Tibial artery (tissue), 4 donors: ENCODE measurements at regions not wholly inside any gene's neighbourhood (a gene's known extent, or its start where the extent isn't known, plus 50 kb on each side); places are given as distances from the start of the nearest gene placed in this dataset.

ENCODE experiments used
- DNase-seq, 2 donors: peaks; one replicate each; pipeline ENCODE4 v3.0.0-alpha.2; 2019
- H3K27ac ChIP-seq, 2 donors: fragments of 200-600 bp; sonication (generic) in 1 of 2; 1 replicate in 1 of 2; 2 replicates in 1 of 2; pipeline ENCODE4 v1.5.1; 2018 to 2019; ENCODE audit warnings: mild to moderate bottlenecking in 1 of 2
- H3K27me3 ChIP-seq, 2 donors: fragments of 200-600 bp; sonication (generic) in 1 of 2; one replicate each; pipeline versions ENCODE4 v1.5.1 to v1.6.0; 2016 to 2019
- H3K36me3 ChIP-seq, 3 donors: fragments of 200-600 bp; sonication (generic) in 2 of 3; one replicate each; pipeline ENCODE4 v1.5.1; 2016 to 2019; ENCODE audit warnings: mild to moderate bottlenecking in 2 of 3
- H3K4me1 ChIP-seq, 4 donors: fragments of 200-600 bp; sonication (generic) in 2 of 4; 1 replicate in 3 of 4; 2 replicates in 1 of 4; pipeline ENCODE4 v1.5.1; 2016 to 2019
- H3K4me3 ChIP-seq, 2 donors: fragments of 200-600 bp; sonication (generic) in 1 of 2; 1 replicate in 1 of 2; 2 replicates in 1 of 2; pipeline ENCODE4 v1.5.1; 2018 to 2019; ENCODE audit warnings: mild to moderate bottlenecking in 2 of 2
- H3K9me3 ChIP-seq, 3 donors: fragments of 200-600 bp; sonication (generic) in 1 of 3; one replicate each; pipeline ENCODE4 v1.5.1; 2016 to 2019
- intact Hi-C: fragments of 100-400 bp; cut with DNase I; formaldehyde crosslinking; loops from one replicate; pipeline ENCODE4 v1.15.0; 2023; ENCODE audit warnings: low total_unique reads
- TF ChIP-seq, protein P1 (sequence below), 2 experiments: fragments of 200-600 bp in 1 of 2; fragments of 450-650 bp in 1 of 2; IDR thresholded peaks; one replicate each; pipeline ENCODE4 v1.5.1; 2017 to 2019; ENCODE audit warnings: antibody characterized with exemption in 2 of 2, mild to moderate bottlenecking in 1 of 2, moderate library complexity in 1 of 2

- no peaks in the 10 kb centered on the region for H3K27me3 ChIP-seq
- H3K9me3 ChIP-seq: no peaks in the 10 kb centered on the region
- intact Hi-C loops: no loop called here
- no peaks in the 10 kb centered on the region for H3K36me3 ChIP-seq
- no peak overlapping the region for H3K27ac ChIP-seq
- no peak for DNase-seq
- H3K4me1 ChIP-seq: no peaks in the 10 kb centered on the region
- no peak overlapping the region for H3K4me3 ChIP-seq
- TF ChIP-seq, protein P1, sequence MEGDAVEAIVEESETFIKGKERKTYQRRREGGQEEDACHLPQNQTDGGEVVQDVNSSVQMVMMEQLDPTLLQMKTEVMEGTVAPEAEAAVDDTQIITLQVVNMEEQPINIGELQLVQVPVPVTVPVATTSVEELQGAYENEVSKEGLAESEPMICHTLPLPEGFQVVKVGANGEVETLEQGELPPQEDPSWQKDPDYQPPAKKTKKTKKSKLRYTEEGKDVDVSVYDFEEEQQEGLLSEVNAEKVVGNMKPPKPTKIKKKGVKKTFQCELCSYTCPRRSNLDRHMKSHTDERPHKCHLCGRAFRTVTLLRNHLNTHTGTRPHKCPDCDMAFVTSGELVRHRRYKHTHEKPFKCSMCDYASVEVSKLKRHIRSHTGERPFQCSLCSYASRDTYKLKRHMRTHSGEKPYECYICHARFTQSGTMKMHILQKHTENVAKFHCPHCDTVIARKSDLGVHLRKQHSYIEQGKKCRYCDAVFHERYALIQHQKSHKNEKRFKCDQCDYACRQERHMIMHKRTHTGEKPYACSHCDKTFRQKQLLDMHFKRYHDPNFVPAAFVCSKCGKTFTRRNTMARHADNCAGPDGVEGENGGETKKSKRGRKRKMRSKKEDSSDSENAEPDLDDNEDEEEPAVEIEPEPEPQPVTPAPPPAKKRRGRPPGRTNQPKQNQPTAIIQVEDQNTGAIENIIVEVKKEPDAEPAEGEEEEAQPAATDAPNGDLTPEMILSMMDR (IDR thresholded peaks at IDR 0.05): no peak
These were observed 151.2 kb upstream of the FAM13C start for GRCh38 chr10:59513558-59513957.

DNA sequence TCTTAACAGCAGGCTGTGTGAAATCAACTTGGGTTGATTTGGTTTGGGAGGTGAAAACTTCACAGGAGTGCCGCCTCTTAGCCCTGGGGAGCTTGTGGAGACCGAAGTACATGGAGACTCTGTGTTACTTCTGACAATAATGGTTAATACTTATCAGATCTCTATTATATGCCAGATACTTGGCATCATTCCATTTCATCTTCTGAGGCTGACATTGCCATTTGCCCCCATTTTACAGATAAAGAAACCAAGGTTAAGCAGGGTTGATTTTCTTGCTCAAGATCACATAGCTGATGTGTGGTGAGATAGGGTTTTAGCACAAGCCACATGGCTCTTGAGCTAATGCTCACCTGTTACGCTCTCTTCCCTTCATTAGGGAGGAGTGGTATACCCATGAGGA, 150.6 kb upstream of the FAM13C start:
- H3K4me1 ChIP-seq: no peaks in the 10 kb centered on the region
- no peaks in the 10 kb centered on the region for H3K27me3 ChIP-seq
- no peak overlapping the region for H3K4me3 ChIP-seq
- intact Hi-C loops: no loop called here
- H3K27ac ChIP-seq: no peak overlapping the region
- H3K36me3 ChIP-seq: no peaks in the 10 kb centered on the region
- no peak for DNase-seq
- TF ChIP-seq, protein P1 (IDR thresholded peaks at IDR 0.05): no peak
- H3K9me3 ChIP-seq: no peaks in the 10 kb centered on the region

GRCh38 chr10:59508956-59509355, 146.6 kb upstream of the FAM13C start:
- TF ChIP-seq, protein P1 (IDR thresholded peaks at IDR 0.05): no peak
- Histone ChIP-seq H3K36me3 (no peaks in the 10 kb centered on the region), H3K4me3 (no peak overlapping the region), H3K27me3 (no peaks in the 10 kb centered on the region), H3K9me3 (no peaks in the 10 kb centered on the region), H3K4me1 (no peaks in the 10 kb centered on the region), H3K27ac (no peak overlapping the region)
- no peak for DNase-seq
- intact Hi-C loops: no loop called here

GRCh38 chr10:59508296-59508695, 145.9 kb upstream of the FAM13C start:
- Histone ChIP-seq H3K9me3 (no peaks in the 10 kb centered on the region), H3K36me3 (no peaks in the 10 kb centered on the region), H3K4me1 (no peaks in the 10 kb centered on the region), H3K4me3 (no peak overlapping the region), H3K27me3 (no peaks in the 10 kb centered on the region), H3K27ac (no peak overlapping the region)
- intact Hi-C loops: no loop called here
- no peak for DNase-seq
- TF ChIP-seq, protein P1 (IDR thresholded peaks at IDR 0.05): no peak

DNA sequence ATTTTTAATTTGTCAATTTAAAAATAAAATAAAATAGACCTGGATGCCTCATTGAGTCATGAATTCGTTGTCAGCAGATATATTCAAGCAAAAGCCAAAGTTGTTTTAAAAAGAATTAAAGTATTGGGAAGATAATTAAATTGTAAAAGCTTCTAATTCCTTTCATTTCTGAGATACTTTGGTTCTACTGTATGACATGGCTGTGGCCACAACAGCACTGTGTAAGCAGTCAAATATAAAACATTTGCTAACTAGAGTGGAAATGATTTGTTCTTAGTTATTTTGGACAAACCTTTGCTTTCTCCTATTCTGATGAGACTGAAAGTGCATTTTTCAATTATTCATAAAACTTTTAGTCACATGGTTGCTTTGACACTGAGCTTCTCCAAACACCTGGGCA, 143.6 kb upstream of the FAM13C start:
- no peaks in the 10 kb centered on the region for H3K9me3 ChIP-seq
- no peak overlapping the region for H3K4me3 ChIP-seq
- no peak overlapping the region for H3K27ac ChIP-seq
- DNase-seq: no peak
- no peaks in the 10 kb centered on the region for H3K4me1 ChIP-seq
- TF ChIP-seq, protein P1 (IDR thresholded peaks at IDR 0.05): no peak
- H3K36me3 ChIP-seq: no peaks in the 10 kb centered on the region
- intact Hi-C loops: no loop called here
- no peaks in the 10 kb centered on the region for H3K27me3 ChIP-seq

GRCh38 chr10:59499460-59499859, 137.1 kb upstream of the FAM13C start:
- intact Hi-C loops: no loop called here

More at GRCh38 chr10:59499460-59499859, 137.1 kb upstream of the FAM13C start:
- no peaks in the 10 kb centered on the region for H3K4me1 ChIP-seq
- no peaks in the 10 kb centered on the region for H3K27me3 ChIP-seq
- no peak overlapping the region for H3K27ac ChIP-seq
- TF ChIP-seq, protein P1 (IDR thresholded peaks at IDR 0.05): no peak
- no peaks in the 10 kb centered on the region for H3K36me3 ChIP-seq
- H3K4me3 ChIP-seq: no peak overlapping the region
- peaks cover 0 to 18% (median 10%) of the 10 kb centered on the region in 3 donors for H3K9me3 ChIP-seq
- DNase-seq: no peak
